ENCODE measurements at regions not wholly inside any gene's neighbourhood (a gene's known extent, or its start where the extent isn't known, plus 50 kb on each side); places are given as distances from the start of the nearest gene placed in this dataset.

DNA sequence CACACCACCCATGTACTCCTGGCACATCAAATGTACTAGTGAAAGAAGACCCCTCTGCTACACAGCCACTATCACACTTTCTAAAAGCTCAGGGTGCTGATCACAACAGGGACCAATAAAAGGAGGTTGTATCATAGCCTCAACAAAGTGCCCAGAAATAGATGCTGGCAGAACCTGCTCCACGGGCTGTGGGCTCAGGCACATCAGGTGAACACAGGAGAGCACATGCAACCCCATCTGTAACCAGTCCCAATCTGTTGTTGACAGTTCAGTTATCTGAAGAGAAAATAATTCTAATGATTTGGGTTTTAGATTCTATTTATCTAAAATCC is 282.6 kb upstream of the HSFY2 start:
- TF ChIP-seq, protein P1, sequence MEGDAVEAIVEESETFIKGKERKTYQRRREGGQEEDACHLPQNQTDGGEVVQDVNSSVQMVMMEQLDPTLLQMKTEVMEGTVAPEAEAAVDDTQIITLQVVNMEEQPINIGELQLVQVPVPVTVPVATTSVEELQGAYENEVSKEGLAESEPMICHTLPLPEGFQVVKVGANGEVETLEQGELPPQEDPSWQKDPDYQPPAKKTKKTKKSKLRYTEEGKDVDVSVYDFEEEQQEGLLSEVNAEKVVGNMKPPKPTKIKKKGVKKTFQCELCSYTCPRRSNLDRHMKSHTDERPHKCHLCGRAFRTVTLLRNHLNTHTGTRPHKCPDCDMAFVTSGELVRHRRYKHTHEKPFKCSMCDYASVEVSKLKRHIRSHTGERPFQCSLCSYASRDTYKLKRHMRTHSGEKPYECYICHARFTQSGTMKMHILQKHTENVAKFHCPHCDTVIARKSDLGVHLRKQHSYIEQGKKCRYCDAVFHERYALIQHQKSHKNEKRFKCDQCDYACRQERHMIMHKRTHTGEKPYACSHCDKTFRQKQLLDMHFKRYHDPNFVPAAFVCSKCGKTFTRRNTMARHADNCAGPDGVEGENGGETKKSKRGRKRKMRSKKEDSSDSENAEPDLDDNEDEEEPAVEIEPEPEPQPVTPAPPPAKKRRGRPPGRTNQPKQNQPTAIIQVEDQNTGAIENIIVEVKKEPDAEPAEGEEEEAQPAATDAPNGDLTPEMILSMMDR (IDR thresholded peaks at IDR 0.05) = no peak

DNA sequence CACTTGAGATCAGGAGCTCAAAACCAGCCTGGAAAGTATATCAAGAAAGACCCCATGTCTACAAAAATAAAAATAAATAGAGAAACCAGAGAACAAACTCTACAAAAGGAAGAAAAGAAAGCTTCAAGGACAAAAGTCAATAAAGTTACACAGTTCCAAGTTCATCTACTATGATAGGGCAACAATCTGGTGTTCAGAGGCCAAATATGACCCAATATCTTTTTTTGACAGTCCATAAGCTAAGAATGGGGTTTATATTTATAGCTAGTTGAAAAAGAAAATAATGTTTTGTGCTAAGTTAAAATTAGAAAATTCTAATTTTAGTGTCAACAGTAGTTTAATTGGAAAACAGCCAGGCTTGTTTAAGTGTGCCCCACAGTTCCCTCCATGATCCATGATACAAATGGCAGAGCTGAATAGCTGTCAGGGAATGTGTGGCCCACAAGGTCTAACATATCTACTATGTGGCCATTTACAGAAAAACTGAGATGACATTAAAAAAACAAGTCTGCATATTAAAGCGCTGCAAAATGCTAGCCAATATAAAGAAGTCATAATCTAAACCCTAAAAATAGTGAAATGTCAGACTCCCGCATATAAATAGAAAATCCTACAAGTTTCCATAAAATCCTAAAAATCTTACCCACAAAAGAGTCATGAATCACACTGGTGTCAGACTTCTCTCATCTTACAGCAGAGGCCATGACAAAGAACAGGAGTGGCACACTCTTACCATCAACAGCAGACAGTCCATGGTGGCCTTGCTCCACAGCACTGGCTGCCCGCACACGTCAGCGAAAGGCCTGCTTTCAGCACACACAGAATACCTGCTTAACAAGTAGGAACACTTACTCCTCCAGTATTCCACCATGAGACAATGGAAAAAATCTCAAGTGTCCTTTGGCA is 281.9 kb upstream of the HSFY2 start:
- TF ChIP-seq, protein P1 (IDR thresholded peaks at IDR 0.05) = no peak

DNA sequence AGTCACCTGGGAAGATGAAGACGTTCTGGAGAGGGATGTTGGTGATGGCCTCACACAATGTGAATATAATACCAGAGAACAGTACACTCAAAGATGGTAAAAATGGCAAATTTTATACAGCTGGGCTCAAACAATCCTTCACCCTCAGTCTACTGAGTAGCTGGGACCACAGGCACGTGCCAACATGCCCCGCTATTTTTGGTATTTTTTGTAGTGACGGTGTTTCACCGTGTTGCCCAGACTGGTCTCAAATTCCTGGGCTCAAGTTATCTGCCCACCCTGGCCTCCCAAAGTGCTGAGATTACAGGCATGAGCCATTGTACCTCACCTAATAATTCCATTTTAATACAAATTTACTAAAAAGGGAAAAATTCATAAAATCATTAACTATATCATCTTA is 280.3 kb upstream of the HSFY2 start:
- TF ChIP-seq, protein P1 (IDR thresholded peaks at IDR 0.05) = no peak

DNA sequence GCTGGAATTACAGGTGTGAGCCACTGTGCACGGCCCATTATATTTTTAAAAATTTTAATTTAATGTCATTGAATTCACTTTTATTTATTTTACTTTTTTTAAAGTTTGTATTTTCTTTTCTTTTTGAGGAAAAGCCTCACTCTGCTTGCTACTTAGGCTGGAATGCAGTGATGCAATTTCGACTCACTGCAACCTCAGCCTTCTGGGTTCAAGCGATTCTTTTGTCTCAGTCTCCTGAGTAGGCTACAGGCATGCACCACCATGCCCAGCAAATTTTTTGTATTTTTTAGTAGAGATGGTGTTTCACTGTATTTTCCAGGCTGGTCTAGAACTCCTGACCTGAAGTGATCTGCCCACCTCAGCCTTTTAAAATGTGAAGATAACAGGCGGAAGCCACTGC is 277.5 kb upstream of the HSFY2 start:
- TF ChIP-seq, protein P1 (IDR thresholded peaks at IDR 0.05) = no peak

DNA sequence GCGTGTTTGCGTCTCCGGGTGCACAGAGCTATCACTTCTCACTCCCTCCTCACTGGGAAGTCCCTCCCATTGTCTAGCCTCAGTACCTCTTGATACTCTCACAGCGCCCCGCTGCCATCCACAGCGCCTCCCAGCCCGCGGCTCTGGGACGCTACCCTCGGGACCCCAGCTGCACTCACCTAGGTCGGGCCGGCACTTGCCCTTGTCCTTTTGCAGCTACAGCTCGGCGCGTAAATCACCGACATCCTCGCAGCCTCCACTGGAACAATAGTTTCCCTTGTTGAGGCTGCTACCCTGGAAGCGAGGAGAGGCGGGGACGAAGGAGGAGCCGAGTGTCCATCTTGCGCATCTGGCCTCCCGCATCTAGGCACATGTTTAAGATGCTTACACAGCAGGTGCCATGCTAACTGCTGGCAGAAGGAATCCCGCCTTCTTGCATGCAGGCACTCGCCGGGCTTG is 269.5 kb upstream of the HSFY2 start:
- TF ChIP-seq, protein P1 (IDR thresholded peaks at IDR 0.05) = no peak

DNA sequence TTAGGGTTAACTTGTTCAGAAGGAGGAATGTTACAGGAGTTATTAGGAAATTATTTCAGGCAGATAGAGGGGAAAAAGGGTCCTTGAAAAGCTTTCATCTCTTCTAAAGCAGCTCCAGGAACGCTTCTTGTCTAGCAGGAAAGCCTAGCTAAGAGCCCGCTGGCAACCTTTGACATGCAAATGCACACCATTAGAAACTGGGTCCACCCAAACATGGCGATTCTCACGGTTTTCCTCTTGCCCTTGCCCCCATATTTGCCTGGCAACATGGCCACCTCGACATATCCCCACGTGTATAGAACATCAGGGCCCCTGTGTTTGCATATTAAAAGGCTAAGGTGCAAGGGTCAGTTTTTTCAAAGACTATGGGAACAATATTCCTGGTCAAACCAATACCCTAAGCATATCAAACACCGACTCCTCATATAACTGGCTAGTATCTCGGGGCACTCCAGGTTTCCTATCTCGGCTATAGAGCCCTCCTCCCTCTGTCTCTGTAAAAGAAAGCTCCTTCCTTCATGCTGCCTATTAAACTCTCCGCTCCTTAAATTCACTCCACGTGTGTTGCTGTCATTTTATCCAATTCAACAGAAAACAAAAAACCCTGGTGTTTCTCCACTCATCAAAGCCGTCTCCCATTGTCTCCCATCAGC is 268.9 kb upstream of the HSFY2 start:
- TF ChIP-seq, protein P1 (IDR thresholded peaks at IDR 0.05) = no peak

DNA sequence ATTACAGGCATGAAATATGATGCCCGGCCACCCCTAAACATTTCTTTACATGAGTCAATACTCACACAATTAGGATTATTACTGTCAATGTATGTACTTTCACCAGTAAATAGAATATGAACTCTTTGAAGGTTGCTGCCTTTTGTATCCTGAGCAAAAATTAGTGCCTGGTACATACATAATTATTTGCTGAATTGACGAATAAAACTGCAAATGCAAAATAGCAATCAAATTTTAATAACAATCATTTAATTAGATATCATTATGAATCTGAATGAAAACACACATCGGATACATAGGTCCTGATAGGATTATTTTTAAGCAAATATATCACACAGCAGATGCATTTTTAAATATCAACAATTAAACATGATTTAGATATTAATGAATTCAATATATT is 253.1 kb upstream of the HSFY2 start:
- TF ChIP-seq, protein P1 (IDR thresholded peaks at IDR 0.05) = no peak
